ENCODE measurements at regions not wholly inside any gene's neighbourhood (a gene's known extent, or its start where the extent isn't known, plus 50 kb on each side); places are given as distances from the start of the nearest gene placed in this dataset.

DNA sequence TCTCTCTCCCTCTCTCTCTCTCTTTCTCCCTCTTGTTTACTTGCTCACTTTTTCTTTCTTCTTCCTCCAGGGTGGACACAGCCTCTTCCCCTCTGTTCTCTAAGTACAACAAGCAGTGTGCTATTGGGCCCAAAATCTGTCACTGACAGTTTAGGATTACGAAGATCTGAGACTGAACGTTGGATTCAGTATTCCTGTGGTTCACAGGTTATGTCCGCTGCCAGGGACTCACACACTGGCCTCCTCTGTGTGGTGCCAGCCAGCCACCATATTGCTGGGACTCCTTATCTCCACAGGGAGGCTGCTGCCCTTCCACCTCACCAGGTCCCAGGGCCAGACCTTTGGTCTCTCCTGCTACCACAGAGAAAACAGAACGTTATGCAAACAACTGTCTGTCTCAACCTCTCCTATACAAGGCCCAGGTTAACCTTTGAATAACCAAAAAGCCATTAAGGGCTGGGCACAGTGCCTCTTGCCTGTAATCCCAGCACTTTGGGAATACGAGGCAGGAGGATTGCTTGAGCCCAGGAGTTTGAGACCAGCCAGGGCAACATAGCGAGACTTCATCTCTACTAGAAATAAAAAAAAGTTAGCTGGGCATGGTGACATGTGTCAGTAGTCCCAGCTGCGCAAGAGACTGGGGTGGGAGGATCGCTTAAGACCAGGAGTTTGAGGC, 171.9 kb upstream of the RAB4A start:
- DNase-seq: no peak

DNA sequence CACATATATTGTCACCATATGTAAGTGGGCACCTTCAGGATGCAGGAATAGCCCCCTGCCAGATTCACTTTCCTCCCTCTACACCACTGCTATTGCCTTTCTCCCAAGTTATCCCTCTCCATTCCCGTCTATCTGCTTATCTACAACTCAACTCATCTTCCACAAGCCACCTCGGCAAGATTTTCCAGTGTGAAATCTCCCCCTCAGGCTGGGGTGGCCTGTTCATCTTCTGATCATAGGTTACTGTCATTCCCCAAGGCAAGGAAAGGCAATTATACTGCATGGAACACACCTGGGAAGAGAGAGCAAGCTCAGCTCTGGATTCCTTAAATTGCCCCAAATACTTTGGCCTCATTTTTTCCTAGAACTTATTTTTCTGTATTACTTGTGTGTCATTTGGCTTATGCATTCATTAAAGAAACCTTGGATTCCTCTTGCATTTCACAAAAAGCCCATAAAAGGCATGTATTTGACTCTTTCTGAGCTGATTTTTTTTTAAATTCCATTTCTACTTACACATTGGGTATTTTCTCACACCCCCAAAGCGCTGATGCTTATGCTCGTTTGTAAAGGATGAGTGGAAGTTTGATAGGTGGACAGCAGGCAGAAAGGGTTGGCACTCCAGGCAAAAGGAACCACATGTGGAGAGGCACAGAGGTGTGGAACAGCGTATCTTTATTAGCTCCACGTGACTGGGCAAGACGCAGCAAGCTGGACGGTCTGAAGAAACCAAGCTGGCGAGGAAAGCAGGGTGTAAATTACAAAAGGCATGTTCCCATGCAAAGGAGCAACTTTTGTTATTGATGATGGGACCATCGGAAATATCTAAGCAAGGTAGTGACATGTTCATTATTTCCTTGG, 169.7 kb upstream of the RAB4A start:
- DNase-seq: no peak

DNA sequence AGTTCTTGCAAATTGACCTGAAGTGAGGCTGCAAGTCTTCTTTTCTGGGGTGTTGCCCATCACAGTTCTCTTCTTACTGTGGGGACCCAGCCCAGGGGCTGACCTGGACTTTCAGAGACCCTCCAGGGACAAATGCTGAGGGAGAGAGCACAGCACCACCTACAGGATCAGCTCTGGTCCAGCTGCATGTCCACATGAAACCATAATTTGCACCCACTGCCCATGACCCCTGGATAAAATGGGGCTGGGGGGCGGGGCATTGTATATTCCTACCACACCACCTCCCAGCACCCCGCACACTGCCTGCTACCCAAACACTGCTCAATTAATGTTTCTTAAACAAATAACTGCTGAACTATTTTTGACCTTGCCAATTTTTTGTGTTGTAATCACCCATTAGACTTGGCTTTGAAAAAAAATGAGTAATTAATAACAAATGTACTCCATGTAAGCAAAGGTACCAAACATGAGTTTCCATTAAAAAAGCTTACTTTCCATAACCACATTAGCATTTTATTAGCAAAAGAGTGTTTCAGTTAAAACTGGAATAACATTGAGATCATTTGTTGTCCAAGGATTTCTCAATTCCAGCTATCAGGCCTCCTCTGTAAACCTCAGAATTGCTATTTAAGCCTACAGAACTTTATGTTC, 168.0 kb upstream of the RAB4A start:
- no peak for DNase-seq

DNA sequence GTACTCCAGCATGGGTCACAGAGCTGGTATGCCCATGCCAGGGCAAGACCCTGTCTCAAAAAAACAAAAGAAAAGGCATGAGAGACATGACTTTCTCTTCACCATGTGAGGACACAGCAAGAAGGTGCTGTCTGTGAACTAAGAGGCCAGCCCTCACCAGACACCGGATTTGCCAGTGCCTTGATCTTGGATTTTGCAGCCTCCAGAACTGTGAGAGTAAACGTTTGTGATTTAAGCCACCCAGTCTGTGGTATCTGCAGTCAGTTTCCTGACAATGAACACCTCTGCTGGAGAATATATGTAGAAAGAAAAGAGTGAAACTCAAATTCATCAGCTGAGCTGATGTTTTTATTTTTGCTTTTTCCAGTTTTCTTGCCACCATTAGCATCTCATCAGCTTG, 166.3 kb upstream of the RAB4A start:
- DNase-seq: no peak

DNA sequence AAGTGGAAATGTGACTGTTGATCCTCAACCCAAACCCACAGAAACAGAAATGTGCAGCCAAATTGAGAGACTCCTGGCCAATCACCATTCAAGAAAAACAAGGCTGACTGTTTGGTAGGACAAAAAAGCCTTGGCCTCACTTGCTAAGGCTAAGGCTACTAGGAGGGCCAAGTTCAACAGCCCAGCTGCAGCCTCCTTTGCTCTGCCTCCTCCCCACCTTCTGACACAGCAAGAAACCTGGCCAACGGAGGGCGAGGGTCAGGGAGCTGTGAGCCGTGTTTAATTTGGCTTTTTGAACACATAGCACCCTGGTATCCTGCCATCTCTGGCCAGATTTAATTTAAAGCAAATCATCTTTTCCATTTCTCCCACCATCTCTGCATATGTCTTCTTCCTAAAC, 165.8 kb upstream of the RAB4A start:
- DNase-seq: no peak

DNA sequence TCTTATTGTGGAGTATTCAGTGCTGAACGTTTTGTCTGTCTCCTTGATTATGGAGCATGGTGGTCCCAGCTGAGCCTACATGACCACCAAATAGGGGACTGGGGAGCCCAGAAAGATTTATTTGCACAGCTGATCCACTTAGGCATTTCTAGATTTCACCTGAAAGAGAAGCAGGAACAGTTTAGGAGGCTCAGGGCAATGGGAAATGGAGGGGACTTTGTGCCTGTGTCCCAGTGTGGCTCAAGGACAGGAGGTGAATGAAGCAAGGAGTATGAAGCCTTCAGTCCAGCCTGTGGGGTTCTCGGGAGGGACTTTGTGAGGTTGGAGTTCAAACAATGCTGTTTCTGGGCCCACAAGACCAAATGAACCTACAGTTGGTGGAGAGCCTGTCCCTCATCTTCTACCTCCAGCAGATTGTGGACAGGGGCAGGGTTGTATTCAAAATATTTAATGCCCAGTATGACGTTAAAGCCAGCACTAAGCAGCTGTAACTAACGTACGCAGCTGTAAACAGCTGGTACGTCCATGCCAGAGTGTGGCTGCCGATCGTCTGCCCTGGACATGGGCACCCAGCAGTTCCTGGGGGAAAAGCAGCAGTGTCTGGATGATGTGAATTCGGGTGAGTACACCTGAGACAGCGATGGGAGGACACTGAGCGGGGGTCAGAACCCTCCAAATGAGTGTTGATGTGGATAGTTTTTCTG, 164.9 kb upstream of the RAB4A start:
- no peak for DNase-seq

DNA sequence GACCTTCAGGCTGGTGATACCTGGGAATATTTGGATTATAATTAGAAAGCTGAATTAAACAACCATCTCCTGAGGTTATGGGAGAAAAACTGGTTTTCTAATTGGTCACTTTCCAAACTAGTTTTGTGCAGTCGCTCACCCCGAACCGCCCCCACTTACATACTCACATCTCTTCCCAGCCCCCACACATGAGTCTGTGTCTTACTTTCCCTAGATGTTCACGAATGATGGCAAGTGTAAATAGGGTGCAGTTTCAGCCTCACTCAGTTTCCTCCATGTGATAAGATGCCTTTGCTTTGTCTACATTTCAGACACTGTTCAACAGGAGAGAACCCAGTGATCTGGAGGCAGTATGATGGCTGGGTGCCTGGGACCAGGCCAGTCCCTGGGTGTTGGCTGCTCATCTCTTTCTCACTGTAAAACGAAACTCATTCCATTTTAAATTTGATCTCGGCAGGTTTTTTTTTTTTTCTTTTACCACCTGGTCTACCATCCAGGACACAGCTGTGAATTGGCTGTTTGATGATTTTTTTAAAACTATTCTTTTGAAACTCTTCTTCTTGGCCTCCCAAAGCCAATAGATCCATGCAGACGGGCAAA, 164.3 kb upstream of the RAB4A start:
- DNase-seq: no peak

DNA sequence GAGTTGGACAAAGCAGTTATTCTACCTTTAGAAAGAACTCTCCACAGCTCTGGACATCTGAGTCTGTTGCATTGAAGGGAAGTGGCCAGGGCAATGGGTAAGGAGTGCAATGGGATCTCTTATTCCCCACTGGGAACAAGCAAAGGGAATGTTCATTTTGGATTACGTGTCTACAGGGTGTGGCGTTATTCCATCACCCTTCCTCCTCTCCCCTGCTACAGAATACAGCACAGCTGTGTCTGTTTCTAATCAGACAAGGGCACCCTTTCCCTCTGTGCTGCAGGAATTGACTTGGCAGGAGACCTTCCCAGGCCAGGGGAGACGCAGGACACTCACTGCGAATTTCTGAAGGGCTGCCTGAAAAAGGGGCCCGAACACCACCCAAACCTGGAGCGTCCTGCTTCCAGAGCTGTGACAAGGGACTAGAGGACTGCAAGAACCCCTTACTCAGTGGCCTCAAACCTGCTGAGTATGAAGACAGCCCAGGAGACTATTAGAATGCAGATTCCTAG, 163.6 kb upstream of the RAB4A start:
- DNase-seq: no peak

DNA sequence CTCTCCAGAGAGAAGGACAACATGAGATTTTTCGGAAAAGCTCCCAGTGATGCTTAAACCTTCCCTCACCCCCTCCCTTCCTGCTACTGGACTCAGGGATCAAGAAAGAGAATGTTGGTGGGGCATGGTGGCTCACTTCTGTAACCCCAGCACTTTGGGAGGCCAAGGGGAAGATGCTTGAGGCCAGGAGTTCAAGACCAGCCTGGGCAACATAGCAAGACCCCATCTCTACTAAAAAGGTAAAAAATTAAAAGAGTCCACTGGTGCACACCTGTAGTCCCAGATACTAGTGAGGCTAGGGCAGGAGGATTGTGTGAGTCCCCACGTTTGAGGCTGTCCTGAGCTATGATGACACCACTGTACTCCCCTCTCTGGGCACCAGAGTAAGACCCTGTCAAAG, 162.9 kb upstream of the RAB4A start:
- DNase-seq: no peak

DNA sequence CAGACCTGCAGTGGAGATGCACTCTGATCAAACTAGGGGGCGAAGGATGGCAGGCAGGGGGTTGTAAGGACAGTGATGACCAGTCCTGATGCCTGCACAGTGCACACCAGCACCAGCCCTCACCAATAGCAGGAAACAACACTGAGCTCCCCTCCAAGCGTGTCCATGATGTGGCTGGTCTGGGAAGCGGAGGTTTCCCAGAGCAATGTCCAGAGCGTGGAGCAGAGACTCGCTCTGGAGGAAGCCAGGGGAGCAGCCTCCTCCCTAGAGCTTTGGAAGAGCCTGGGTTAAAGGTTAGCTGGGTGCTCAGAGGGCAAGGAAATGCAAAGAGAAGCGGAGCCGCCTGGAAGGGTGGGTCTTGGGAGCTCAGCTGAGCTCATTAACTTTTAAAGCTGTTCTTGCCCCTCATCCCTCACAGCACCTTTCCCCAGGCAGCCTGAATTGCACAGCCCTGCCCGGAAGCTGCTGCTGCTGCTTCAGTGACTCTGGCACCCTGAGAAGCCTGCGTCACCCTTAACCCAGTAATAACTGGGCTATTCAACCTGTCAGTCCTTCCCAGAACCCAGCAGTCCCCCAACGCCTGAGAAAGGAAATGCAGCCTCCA, 162.2 kb upstream of the RAB4A start:
- no peak for DNase-seq

DNA sequence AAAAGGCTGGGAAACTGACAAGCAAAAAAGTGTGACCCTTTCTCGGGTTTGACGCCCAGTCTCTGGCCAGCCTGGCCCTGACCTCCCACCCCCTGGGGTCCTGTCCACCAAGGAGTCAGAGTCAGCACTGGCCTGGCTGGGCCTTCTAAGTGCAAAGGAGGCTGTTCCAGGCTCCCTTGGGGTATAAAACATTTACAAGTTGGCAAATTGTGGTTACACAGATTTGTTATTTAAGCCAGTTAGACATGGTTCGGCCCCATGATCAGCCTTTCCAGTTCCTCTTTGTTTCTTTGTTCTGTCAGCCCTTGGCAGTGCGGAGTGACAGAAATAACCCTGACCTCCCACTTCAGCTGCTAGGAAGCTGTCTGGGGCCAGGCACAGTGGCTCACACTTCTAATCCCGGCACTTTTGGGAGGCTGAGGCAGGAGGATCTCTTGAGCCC, 161.6 kb upstream of the RAB4A start:
- no peak for DNase-seq

DNA sequence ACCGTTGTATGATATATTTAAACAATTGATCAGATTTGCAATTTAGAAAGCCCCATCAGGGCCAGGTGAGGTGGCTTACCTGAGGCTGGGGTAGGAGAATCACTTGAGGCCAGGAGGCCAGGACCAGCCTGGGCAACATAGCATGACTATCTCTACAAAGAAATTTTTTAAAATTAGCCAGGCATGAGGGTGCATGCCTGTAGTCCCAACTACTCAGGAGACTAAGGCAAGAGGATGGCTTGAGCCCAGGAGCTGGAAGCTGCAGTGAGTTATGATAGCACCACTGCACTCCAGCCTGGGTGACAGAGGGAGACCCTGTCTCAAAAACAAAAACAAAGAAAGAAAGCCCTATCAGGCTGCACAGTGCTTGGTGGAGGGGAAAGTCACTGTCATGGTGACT, 159.9 kb upstream of the RAB4A start:
- DNase-seq: no peak

DNA sequence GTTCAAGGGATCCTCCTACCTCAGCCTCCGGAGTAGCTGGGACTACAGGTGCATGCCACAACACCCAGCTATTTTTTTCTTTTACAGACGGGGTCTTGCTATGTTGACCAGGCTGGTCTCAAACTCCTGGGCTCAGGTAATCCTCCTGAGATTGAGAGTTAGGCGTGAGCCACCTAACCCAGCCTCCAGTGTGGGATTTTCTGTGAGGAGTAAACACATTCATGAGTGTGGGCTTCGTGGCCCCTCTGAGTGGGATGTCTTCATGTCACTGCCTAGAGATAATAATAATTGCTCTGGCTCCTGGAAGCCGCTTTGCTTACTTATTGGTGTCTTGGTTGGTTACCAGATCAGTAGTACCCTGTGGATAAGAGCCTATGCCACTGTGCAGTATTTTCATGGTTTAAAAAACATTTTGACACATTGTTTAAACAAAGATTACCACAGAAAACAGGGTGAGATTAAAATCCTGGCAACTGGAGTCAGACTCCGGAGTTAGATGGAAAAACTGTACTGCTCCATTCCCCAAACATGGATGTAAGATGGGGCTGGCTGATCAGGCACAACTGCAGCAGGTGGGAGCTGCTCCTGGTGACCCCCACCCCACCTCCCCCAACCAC, 159.1 kb upstream of the RAB4A start:
- DNase-seq: no peak

DNA sequence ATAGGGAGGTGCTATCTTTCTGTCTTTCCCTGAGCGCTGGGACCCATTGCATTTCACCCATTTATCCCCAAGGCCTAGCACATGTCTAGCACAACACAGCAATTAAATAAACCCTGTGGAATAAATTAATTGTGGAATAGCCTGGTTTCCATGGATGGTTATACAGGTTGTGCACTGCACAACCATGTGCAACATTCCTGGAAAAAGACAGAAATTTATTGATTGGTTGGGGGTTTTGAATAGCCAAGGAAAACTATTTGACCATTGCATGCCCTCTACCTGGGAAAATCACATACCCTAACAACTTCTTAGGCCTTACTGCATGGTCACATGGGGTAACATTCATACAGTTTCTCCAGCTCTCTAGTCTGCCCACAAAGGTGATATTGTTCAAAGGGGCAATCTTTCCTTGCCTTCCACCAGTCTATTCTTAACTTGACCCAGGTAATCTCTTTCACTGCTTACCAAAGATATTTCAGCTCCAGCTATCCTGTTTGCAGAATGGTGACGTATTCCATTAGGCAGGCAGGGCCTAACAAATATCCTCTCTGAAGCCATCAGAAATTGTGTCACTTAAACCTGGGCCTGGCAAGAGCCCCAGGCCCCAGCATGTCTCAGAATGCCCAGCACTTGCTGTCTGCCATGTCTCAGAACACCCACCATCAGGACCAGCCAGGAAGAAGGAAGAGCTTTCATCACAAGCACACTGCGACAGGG, 157.9 kb upstream of the RAB4A start:
- no peak for DNase-seq

DNA sequence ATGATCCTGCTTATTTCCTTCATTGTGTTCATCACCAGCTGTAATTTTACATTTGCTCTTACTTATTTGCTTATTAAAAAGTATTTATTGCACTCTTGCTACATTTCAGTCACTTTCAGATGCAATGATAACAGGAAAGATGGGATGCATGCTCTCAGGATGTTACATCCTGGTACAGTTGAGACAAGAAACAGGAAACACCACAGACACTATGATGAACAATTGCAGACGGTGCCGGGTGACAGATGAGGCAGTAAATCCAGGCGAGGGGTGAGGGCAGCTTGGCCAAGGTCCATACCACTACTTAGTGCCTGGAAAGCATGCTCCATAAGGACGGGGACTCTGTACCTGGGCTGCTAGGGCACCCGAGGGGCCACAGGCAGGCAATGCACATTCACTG, 156.6 kb upstream of the RAB4A start:
- no peak for DNase-seq

DNA sequence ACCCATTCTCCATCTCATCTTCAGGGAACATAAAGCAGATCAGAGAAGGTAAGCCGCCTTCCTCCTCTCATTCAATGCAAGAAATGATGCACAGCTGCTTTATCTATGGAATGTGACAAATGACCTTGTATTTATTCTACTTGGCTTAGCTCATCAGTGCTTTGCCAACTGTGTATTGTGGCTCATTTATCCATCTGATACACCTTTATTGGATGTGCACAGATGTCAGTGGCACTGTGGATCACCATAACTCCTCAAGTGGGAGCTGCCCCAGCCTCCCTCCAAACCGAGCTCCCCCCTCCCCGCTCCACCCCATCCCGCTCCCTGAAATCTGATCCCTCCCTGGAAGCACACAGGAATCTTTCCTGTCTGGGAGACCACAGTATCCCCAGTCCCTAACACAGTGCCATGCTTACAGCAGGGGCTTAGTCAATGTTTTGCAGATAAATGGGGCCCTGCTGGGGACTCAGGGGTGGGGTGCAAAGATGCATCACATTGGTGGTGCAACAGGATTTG, 156.0 kb upstream of the RAB4A start:
- no peak for DNase-seq

DNA sequence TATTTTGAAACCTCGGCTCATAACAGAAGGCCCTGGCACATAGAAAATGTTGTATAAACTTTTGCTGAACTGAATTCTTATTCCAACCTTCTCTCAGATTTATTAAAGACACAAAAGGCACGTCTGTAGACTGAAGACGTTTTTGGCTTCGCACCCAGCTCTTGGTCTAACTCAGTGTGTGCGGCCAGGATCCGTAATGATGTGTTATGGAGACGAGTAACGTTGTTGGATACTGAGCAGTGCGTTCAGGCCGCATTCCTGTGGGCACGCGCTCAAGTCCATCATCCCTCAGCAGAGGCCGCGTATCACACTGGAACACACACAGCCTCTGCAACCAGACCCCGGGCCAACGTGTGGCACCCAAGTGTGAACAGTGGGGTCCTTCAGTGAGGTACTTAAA, 154.8 kb upstream of the RAB4A start:
- no peak for DNase-seq

DNA sequence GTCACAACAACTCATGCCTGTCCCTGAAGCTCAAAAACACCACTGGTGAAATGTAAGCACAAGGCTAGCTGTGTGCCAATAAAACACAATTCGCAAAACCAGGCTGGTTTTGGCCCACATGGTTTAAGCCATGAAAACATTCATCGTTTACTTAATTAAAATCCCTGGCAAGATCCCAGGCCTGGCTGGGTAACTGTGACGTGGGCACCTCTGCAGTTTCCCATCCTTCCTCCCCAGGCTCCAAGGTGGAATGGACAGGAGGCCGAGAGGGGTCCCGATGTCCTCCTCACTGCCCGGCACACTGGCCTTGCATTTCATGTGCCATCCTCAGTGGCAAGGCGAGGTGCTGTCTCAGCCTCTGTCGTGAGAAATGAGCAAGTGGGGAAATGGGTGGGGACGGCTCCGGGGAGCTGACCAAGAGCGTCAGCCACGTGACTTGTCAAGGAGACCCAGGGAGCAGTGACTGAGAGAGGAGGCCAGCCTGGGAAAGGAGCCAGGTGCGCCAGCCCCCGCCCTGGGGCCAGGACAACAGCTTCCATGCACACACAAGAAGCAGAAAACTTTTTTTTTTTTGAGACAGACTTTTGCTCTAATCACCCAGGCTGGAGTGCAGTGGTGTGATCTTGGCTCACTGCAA, 153.1 kb upstream of the RAB4A start:
- DNase-seq: peak; percentile 52

DNA sequence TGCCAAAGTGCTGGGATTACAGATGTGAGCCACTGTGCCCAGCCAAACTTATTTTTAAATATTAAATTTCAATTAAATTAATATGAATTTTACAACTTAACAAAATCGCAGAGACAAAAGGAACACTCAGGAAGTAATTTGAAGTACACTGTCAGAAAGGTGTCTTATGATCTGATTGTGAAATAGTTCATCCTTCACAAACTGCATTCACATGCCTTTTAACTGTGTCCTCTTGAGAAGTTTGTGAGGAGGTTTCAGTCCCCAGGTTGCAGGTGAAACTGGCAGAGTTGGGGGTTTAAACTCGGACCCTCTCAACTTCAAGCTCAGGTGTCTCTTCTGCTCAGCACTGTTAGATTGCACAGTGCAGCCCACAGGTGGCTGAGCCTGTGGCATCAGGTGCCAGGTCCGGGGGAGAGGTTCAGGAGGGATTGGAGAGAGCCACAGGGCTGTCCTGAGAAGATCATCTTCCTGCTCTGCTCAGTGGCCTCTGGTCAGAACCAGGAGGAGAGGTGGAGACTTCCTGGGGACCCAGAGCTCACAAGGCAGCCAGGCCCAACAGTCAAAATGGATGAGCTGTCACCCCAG, 152.3 kb upstream of the RAB4A start:
- no peak for DNase-seq

DNA sequence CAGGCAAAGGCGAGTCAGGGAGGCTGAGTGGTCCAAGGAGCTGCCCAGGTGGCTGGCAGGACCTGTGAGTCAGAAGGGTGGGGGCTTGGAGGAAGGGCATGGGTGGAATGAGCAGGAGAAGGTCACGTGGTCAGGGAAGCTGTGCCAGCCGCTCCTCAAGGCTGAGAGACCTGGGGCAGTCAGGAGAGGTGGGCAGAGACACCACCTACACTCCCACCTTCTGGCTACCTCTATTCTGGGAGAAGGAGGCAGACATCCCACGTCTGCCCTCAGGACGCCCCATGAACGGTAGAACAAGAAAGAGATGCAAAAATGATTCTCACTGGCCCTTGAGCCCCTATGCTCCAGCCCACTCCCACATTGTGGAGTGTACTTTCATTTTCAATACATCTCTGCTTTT, 151.8 kb upstream of the RAB4A start:
- DNase-seq: no peak
